Activated CD8-positive, alpha-beta memory T cell treated with anti-CD3 and anti-CD28 coated beads, Interleukin-2, amount 10 ng/mL, durations not matched to agents 7 days and 5 days (primary cell): ENCODE measurements at regions not wholly inside any gene's neighbourhood (a gene's known extent, or its start where the extent isn't known, plus 50 kb on each side); places are given as distances from the start of the nearest gene placed in this dataset.
"Not testable (repeated sequence)": the region's sequence is repeated elsewhere in the genome, so short reads cannot be mapped to it uniquely, and the experiment has no call there.

Experiments
- ATAC-seq: fragments of 150-1000 bp; cut with Tn5 transposase; one replicate; pipeline ENCODE4 v1.10.0; 2021; ENCODE audit warnings: moderate library complexity
- CTCF ChIA-PET: fragments of 350-600 bp; sonication (Branson Sonifier 250); formaldehyde crosslinking; loops from one replicate; lab custom pipeline; 2021; ENCODE audit warnings: antibody characterized with exemption; lab: Charles Lee
- DNase-seq: peaks from one replicate; pipeline ENCODE4 v3.0.0-alpha.2; 2020
- H3K27ac Mint-ChIP-seq: one replicate; pipeline ENCODE4 v1.8.0; 2021; ENCODE audit warnings: mild to moderate bottlenecking, mixed read lengths
- H3K27me3 Mint-ChIP-seq: one replicate; pipeline ENCODE4 v1.8.0; 2021; ENCODE audit warnings: mixed read lengths
- H3K36me3 Mint-ChIP-seq: one replicate; pipeline ENCODE4 v1.8.0; 2021; ENCODE audit warnings: mild to moderate bottlenecking, mixed read lengths
- H3K4me1 Mint-ChIP-seq: one replicate; pipeline ENCODE4 v1.8.0; 2021; ENCODE audit warnings: mixed read lengths
- H3K4me3 Mint-ChIP-seq: one replicate; pipeline ENCODE4 v1.8.0; 2021; ENCODE audit warnings: mild to moderate bottlenecking, moderate library complexity, mixed read lengths
- H3K9me3 Mint-ChIP-seq: one replicate; pipeline ENCODE4 v1.8.0; 2022; ENCODE audit warnings: low read depth, mixed read lengths

GRCh38 chr2:66113988-66114625 is 320.8 kb upstream of the MEIS1 start:
- no peaks in the 10 kb centered on the region for H3K9me3 Mint-ChIP-seq

GRCh38 chr2:66111706-66112105 is 323.2 kb upstream of the MEIS1 start:
- no peak overlapping the region for H3K4me3 Mint-ChIP-seq
- no peaks in the 10 kb centered on the region for H3K27me3 Mint-ChIP-seq
- CTCF ChIA-PET: no interaction called here
- no peak overlapping the region for H3K27ac Mint-ChIP-seq
- no peaks in the 10 kb centered on the region for H3K9me3 Mint-ChIP-seq
- no peak for ATAC-seq
- no peaks in the 10 kb centered on the region for H3K4me1 Mint-ChIP-seq
- H3K36me3 Mint-ChIP-seq: no peaks in the 10 kb centered on the region
- no peak for DNase-seq

More at GRCh38 chr2:66113988-66114625, 320.8 kb upstream of the MEIS1 start:
- no peak for DNase-seq
- Mint-ChIP-seq H3K27me3 (no peaks in the 10 kb centered on the region), H3K4me1 (no peaks in the 10 kb centered on the region), H3K27ac (no peak overlapping the region), H3K36me3 (no peaks in the 10 kb centered on the region), H3K4me3 (no peak overlapping the region)
- CTCF ChIA-PET: no interaction called here
- ATAC-seq: no peak

- CTCF ChIA-PET: no interaction called here
These were observed 324.3 kb upstream of the MEIS1 start for GRCh38 chr2:66110608-66111007.

GRCh38 chr2:66110086-66110485 is 324.8 kb upstream of the MEIS1 start:
- CTCF ChIA-PET: no interaction called here
- DNase-seq (no peak), ATAC-seq (no peak)
- Mint-ChIP-seq H3K4me1 (no peaks in the 10 kb centered on the region), H3K4me3 (no peak overlapping the region), H3K27me3 (no peaks in the 10 kb centered on the region), H3K9me3 (no peaks in the 10 kb centered on the region), H3K36me3 (no peaks in the 10 kb centered on the region), H3K27ac (no peak overlapping the region)

More at GRCh38 chr2:66110608-66111007, 324.3 kb upstream of the MEIS1 start:
- no peak overlapping the region for H3K27ac Mint-ChIP-seq
- H3K9me3 Mint-ChIP-seq: no peaks in the 10 kb centered on the region
- no peak for DNase-seq
- H3K4me1 Mint-ChIP-seq: no peaks in the 10 kb centered on the region
- no peak for ATAC-seq
- H3K27me3 Mint-ChIP-seq: no peaks in the 10 kb centered on the region
- no peaks in the 10 kb centered on the region for H3K36me3 Mint-ChIP-seq
- H3K4me3 Mint-ChIP-seq: no peak overlapping the region

- no peaks in the 10 kb centered on the region for H3K27me3 Mint-ChIP-seq
- H3K27ac Mint-ChIP-seq: no peak overlapping the region
- no peak for DNase-seq
- H3K4me1 Mint-ChIP-seq: no peaks in the 10 kb centered on the region
- H3K9me3 Mint-ChIP-seq: no peaks in the 10 kb centered on the region
- ATAC-seq: no peak
- CTCF ChIA-PET: no interaction called here
- no peaks in the 10 kb centered on the region for H3K36me3 Mint-ChIP-seq
- no peak overlapping the region for H3K4me3 Mint-ChIP-seq
These were observed 325.5 kb upstream of the MEIS1 start for GRCh38 chr2:66109419-66109818.

GRCh38 chr2:66105066-66105753 is 329.7 kb upstream of the MEIS1 start:
- H3K27me3 Mint-ChIP-seq: no peaks in the 10 kb centered on the region
- H3K36me3 Mint-ChIP-seq: no peaks in the 10 kb centered on the region
- no peak overlapping the region for H3K4me3 Mint-ChIP-seq
- DNase-seq (no peak), ATAC-seq (no peak)
- no peaks in the 10 kb centered on the region for H3K9me3 Mint-ChIP-seq
- CTCF ChIA-PET: no interaction called here
- no peak overlapping the region for H3K27ac Mint-ChIP-seq
- H3K4me1 Mint-ChIP-seq: no peaks in the 10 kb centered on the region

GRCh38 chr2:66103581-66103980 is 331.3 kb upstream of the MEIS1 start:
- H3K4me3 Mint-ChIP-seq: no peak overlapping the region
- DNase-seq (no peak), ATAC-seq (no peak)
- CTCF ChIA-PET: no interaction called here
- no peak overlapping the region for H3K27ac Mint-ChIP-seq
- H3K4me1 Mint-ChIP-seq: no peaks in the 10 kb centered on the region
- H3K27me3 Mint-ChIP-seq: no peaks in the 10 kb centered on the region
- no peaks in the 10 kb centered on the region for H3K9me3 Mint-ChIP-seq
- no peaks in the 10 kb centered on the region for H3K36me3 Mint-ChIP-seq

GRCh38 chr2:66101206-66101605 is 333.7 kb upstream of the MEIS1 start:
- DNase-seq: no peak
- Mint-ChIP-seq H3K27ac (no peak overlapping the region), H3K4me3 (no peak overlapping the region), H3K36me3 (no peaks in the 10 kb centered on the region), H3K27me3 (no peaks in the 10 kb centered on the region), H3K4me1 (no peaks in the 10 kb centered on the region), H3K9me3 (peaks cover 2% of the 10 kb centered on the region)
- CTCF ChIA-PET: no interaction called here
- ATAC-seq: no peak

GRCh38 chr2:66095820-66096345 is 339.0 kb upstream of the MEIS1 start:
- ATAC-seq: no peak
- Mint-ChIP-seq H3K36me3 (no peaks in the 10 kb centered on the region), H3K4me3 (no peak overlapping the region), H3K4me1 (no peaks in the 10 kb centered on the region), H3K27me3 (no peaks in the 10 kb centered on the region), H3K27ac (no peak overlapping the region), H3K9me3 (peaks cover 2% of the 10 kb centered on the region)
- DNase-seq: no peak
- CTCF ChIA-PET: no interaction called here

- DNase-seq, H3K27me3 Mint-ChIP-seq, H3K36me3 Mint-ChIP-seq, CTCF ChIA-PET, ATAC-seq, H3K4me1 Mint-ChIP-seq, H3K27ac Mint-ChIP-seq, H3K4me3 Mint-ChIP-seq, H3K9me3 Mint-ChIP-seq: not testable (repeated sequence)
These were observed 340.2 kb upstream of the MEIS1 start for GRCh38 chr2:66094689-66095088.

GRCh38 chr2:66093371-66093770 is 341.6 kb upstream of the MEIS1 start:
- no peak for ATAC-seq
- Mint-ChIP-seq H3K9me3 (peaks cover 10% of the 10 kb centered on the region), H3K27ac (no peak overlapping the region), H3K36me3 (no peaks in the 10 kb centered on the region), H3K27me3 (no peaks in the 10 kb centered on the region), H3K4me1 (no peaks in the 10 kb centered on the region), H3K4me3 (no peak overlapping the region)
- CTCF ChIA-PET: no interaction called here
- no peak for DNase-seq

- H3K36me3 Mint-ChIP-seq: no peaks in the 10 kb centered on the region
- peaks cover 4% of the 10 kb centered on the region for H3K9me3 Mint-ChIP-seq
- H3K27ac Mint-ChIP-seq: no peak overlapping the region
- no peak overlapping the region for H3K4me3 Mint-ChIP-seq
- no peaks in the 10 kb centered on the region for H3K4me1 Mint-ChIP-seq
- CTCF ChIA-PET: no interaction called here
- no peak for DNase-seq
- no peak for ATAC-seq
- H3K27me3 Mint-ChIP-seq: no peaks in the 10 kb centered on the region
These were observed 349.9 kb upstream of the MEIS1 start for GRCh38 chr2:66084948-66085590.

- Mint-ChIP-seq H3K36me3 (no peaks in the 10 kb centered on the region), H3K9me3 (no peaks in the 10 kb centered on the region), H3K4me1 (no peaks in the 10 kb centered on the region), H3K27me3 (no peaks in the 10 kb centered on the region), H3K4me3 (no peak overlapping the region), H3K27ac (no peak overlapping the region)
- CTCF ChIA-PET: no interaction called here
- ATAC-seq: no peak
- no peak for DNase-seq
These were observed 352.3 kb upstream of the MEIS1 start for GRCh38 chr2:66082581-66082980.

GRCh38 chr2:66080127-66080526 is 354.8 kb upstream of the MEIS1 start:
- CTCF ChIA-PET: no interaction called here
- Mint-ChIP-seq H3K36me3 (no peaks in the 10 kb centered on the region), H3K9me3 (no peaks in the 10 kb centered on the region), H3K27me3 (no peaks in the 10 kb centered on the region), H3K4me1 (no peaks in the 10 kb centered on the region), H3K27ac (no peak overlapping the region), H3K4me3 (no peak overlapping the region)
- ATAC-seq (no peak), DNase-seq (no peak)
